ENCODE measurements at regions not wholly inside any gene's neighbourhood (a gene's known extent, or its start where the extent isn't known, plus 50 kb on each side); places are given as distances from the start of the nearest gene placed in this dataset.

DNA sequence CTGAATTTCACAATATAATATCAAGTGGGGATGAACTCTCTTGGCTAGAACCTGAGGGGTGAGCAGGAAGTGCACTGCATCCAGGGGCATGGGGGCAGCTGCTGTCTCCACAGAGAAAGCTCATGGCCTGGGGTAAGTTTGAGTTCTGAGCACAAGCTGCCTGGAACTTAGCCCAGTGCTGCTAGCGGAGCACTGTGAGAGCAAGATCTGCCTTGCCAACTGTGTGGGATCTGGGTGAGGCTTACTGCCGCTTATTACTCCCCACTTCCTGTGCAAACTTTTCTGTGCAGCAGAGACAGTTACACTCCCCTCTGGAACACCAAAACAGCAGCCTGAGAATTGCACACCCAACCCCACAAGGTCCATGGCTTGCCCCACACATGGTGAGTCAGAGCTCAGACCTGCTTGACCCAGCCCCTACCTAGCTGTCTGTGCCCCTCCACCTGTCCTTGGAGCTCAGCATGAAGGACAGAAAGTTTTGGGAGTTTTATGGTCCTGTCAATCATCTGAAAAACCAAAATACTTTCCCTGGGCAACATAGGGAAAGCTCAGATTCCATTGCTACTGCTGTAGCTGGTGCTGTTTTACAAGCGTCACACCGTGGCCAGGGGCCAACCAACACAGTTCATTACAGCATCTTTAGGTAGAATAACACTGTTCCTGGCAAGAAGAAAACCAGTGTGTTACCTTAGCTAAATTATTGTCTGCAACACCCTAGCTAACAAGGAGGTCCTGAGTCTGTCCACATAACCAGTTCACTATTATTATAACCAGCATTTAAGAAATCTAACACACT is 762.1 kb upstream of the NEGR1 start:
- H3K9me3 ChIP-seq (replicated peaks in 1 of 3), result no peaks in the 10 kb centered on the region
- H3K4me3 ChIP-seq, result no peak overlapping the region
- TF ChIP-seq, protein P1, sequence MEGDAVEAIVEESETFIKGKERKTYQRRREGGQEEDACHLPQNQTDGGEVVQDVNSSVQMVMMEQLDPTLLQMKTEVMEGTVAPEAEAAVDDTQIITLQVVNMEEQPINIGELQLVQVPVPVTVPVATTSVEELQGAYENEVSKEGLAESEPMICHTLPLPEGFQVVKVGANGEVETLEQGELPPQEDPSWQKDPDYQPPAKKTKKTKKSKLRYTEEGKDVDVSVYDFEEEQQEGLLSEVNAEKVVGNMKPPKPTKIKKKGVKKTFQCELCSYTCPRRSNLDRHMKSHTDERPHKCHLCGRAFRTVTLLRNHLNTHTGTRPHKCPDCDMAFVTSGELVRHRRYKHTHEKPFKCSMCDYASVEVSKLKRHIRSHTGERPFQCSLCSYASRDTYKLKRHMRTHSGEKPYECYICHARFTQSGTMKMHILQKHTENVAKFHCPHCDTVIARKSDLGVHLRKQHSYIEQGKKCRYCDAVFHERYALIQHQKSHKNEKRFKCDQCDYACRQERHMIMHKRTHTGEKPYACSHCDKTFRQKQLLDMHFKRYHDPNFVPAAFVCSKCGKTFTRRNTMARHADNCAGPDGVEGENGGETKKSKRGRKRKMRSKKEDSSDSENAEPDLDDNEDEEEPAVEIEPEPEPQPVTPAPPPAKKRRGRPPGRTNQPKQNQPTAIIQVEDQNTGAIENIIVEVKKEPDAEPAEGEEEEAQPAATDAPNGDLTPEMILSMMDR (IDR thresholded peaks at IDR 0.05), result no peak
- no peak for TF ChIP-seq POLR2A (IDR thresholded peaks at IDR 0.05)
- WGBS, 4 donors, result 53 to 77% (median 56%) methylated on average over 4 of the region's 4 CpGs
- intact Hi-C loops (cut with DNase I), result no loop called here
- H3K36me3 ChIP-seq (replicated peaks in 1 of 2), result no peaks in the 10 kb centered on the region
- no peak for DNase-seq
- no peaks in the 10 kb centered on the region for H3K4me1 ChIP-seq (replicated peaks in 1 of 2)
- no peak overlapping the region for H3K27ac ChIP-seq
- no peaks in the 10 kb centered on the region for H3K27me3 ChIP-seq

DNA sequence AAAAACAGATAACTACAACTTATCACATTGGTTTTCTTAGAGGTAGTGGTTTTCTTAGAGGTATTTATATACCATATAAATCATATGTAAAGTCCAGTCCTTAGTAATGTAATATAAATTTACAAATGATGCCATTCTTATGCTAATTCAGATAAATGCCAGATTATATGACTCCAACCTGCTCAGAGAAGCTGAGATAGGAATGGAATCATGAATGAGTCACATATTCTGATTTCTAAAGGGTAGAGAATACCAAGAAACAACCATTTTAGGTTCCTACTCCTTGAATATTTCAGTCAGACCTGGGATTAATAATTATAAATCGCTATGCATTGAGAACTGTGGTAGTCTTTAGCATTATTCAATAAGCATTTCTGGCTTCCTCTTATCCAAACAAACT is 760.1 kb upstream of the NEGR1 start:
- no peak for DNase-seq
- Histone ChIP-seq H3K4me1 (replicated peaks in 1 of 2) (no peaks in the 10 kb centered on the region), H3K27ac (no peak overlapping the region), H3K36me3 (replicated peaks in 1 of 2) (no peaks in the 10 kb centered on the region), H3K9me3 (replicated peaks in 1 of 3) (no peaks in the 10 kb centered on the region), H3K27me3 (no peaks in the 10 kb centered on the region), H3K4me3 (no peak overlapping the region)
- WGBS, 4 donors, result 80 to 93% (median 87%) methylated on average over 1 of the region's 1 CpG
- TF ChIP-seq, protein P1 (IDR thresholded peaks at IDR 0.05), result no peak
- TF ChIP-seq POLR2A (IDR thresholded peaks at IDR 0.05), result no peak
- intact Hi-C loops (cut with DNase I), result no loop called here

DNA sequence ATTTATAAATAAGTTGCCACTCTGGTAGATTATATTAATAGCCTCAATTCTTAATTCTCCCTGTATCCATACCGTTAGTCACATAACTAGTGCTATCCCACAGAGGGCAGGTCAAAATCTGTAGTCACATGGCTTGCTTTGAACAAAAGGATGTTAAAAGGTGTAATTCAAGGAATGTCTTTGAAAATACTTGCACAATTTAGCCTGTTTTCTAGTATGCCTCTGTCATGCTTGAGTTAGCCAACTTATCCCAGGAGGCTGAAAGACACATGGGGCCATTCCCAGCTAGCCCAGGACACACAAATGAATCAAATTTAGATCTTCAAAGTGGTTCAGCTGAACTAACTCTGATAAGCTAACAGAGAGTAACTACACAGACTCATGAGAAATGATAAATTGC is 758.5 kb upstream of the NEGR1 start:
- Histone ChIP-seq H3K27ac (no peak overlapping the region), H3K9me3 (replicated peaks in 1 of 3) (no peaks in the 10 kb centered on the region), H3K36me3 (replicated peaks in 1 of 2) (no peaks in the 10 kb centered on the region), H3K4me3 (no peak overlapping the region), H3K4me1 (replicated peaks in 1 of 2) (no peaks in the 10 kb centered on the region), H3K27me3 (no peaks in the 10 kb centered on the region)
- 47 to 71% (median 54%) methylated on average over 1 of the region's 1 CpG for WGBS, 4 donors
- intact Hi-C loops (cut with DNase I), result no loop called here
- DNase-seq, result no peak
- TF ChIP-seq POLR2A (IDR thresholded peaks at IDR 0.05), result no peak
- TF ChIP-seq, protein P1 (IDR thresholded peaks at IDR 0.05), result no peak

DNA sequence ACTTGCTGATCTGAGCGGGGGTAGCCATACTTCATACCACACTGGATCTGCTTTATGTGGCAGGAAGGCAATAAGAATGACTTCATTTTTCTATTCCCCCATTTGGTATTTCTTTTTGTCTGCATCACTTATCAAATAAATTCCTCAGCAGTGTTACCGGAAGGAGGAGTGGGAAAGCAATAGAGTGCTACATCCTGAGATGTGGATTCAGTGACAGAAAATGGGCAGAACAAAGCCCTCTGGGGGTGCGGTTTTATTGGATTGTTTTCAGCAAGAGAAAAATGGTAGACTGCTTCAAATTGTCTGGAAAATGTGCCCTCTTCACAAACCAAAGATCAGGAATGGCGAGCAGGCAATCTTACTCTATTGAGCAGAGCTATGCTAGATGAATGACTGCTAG is 751.9 kb upstream of the NEGR1 start:
- DNase-seq, result no peak
- H3K4me3 ChIP-seq, result no peak overlapping the region
- H3K36me3 ChIP-seq (replicated peaks in 1 of 2), result no peaks in the 10 kb centered on the region
- intact Hi-C loops (cut with DNase I), result no loop called here
- 73 to 85% (median 80%) methylated on average over 4 of the region's 4 CpGs for WGBS, 4 donors
- H3K27ac ChIP-seq, result no peak overlapping the region
- TF ChIP-seq POLR2A (IDR thresholded peaks at IDR 0.05), result no peak
- TF ChIP-seq, protein P1 (IDR thresholded peaks at IDR 0.05), result no peak
- no peaks in the 10 kb centered on the region for H3K27me3 ChIP-seq
- H3K4me1 ChIP-seq (replicated peaks in 1 of 2), result no peaks in the 10 kb centered on the region
- H3K9me3 ChIP-seq (replicated peaks in 1 of 3), result no peaks in the 10 kb centered on the region

Data from adrenal gland (tissue), 9 donors.